ENCODE measurements at regions not wholly inside any gene's neighbourhood (a gene's known extent, or its start where the extent isn't known, plus 50 kb on each side); places are given as distances from the start of the nearest gene placed in this dataset.

- no peak for TF ChIP-seq CTCF (IDR thresholded peaks at IDR 0.05; ENCODE audit: low read depth, low read length)
- DNase-seq (ENCODE audit: extremely low read depth, low read depth): no peak
These were observed 73.7 kb downstream of the S1PR1 start for GRCh38 chr1:101310506-101310905.

- DNase-seq (ENCODE audit: extremely low read depth, low read depth): no peak
- TF ChIP-seq CTCF (IDR thresholded peaks at IDR 0.05; ENCODE audit: low read depth, low read length): no peak
These were observed 74.5 kb downstream of the S1PR1 start for GRCh38 chr1:101311146-101311920.

GRCh38 chr1:101312147-101312546 lies 75.3 kb downstream of the S1PR1 start:
- no peak for DNase-seq (ENCODE audit: extremely low read depth, low read depth)
- no peak for TF ChIP-seq CTCF (IDR thresholded peaks at IDR 0.05; ENCODE audit: low read depth, low read length)

- no peak for TF ChIP-seq CTCF (IDR thresholded peaks at IDR 0.05; ENCODE audit: low read depth, low read length)
- no peak for DNase-seq (ENCODE audit: extremely low read depth, low read depth)
These were observed 76.5 kb downstream of the S1PR1 start for GRCh38 chr1:101313356-101313755.

GRCh38 chr1:101314244-101314643 lies 77.4 kb downstream of the S1PR1 start:
- no peak for DNase-seq (ENCODE audit: extremely low read depth, low read depth)
- TF ChIP-seq CTCF (IDR thresholded peaks at IDR 0.05; ENCODE audit: low read depth, low read length): no peak

GRCh38 chr1:101316256-101316655 lies 79.4 kb downstream of the S1PR1 start:
- no peak for DNase-seq (ENCODE audit: extremely low read depth, low read depth)
- TF ChIP-seq CTCF (IDR thresholded peaks at IDR 0.05; ENCODE audit: low read depth, low read length): no peak

- TF ChIP-seq CTCF (IDR thresholded peaks at IDR 0.05; ENCODE audit: low read depth, low read length): no peak
- DNase-seq (ENCODE audit: extremely low read depth, low read depth): no peak
These were observed 80.0 kb downstream of the S1PR1 start for GRCh38 chr1:101316799-101317198.

Measured in AG09319 (cell line).